HG03103 (cell line): ENCODE measurements at regions not wholly inside any gene's neighbourhood (a gene's known extent, or its start where the extent isn't known, plus 50 kb on each side); places are given as distances from the start of the nearest gene placed in this dataset.

Source experiments
- ATAC-seq: cut with Tn5 transposase; IDR thresholded peaks from one replicate; pipeline ENCODE4 v1.9.1; 2021; ENCODE audit warnings: low read depth; ENCODE audit not compliant: unreplicated experiment

DNA sequence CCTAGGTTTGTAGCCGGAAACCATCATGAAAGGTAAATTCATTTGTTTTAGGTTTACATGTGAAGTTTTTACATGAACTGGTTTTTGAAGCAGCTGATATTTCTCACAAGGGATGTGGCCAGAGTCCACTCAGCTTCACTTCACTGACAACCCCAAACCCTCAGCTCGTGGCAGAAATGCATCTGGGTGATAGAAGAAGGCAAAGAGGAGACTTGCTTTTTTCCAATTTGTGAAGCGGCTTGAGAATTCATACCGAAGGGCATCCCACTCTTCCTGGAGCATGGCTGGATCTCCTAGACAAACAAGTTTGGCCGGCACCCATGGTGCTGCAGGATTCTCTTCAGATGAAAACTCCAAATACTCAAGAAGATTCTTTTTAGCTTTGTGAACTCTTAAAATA is 392.8 kb upstream of the CNR1 start:
- ATAC-seq = no peak

DNA sequence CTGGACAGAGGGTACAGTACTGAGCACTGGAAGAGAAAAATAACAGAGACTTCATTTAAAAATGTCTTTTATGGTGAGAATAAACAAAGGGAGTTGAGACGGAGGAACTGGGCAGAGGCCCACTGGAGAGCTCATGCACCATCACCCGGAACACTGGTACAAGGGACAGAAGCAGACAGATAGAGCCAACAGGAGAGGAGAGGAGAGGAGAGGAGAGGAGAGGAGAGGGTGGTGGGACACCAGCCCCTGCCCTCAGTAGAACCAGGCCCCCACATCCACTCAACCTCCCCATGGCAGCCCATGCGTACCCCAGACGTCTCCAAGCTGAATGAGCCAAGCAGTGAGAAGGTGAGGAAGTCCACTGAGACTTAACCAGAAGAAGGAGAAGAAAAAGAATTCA is 390.5 kb upstream of the CNR1 start:
- no peak for ATAC-seq

DNA sequence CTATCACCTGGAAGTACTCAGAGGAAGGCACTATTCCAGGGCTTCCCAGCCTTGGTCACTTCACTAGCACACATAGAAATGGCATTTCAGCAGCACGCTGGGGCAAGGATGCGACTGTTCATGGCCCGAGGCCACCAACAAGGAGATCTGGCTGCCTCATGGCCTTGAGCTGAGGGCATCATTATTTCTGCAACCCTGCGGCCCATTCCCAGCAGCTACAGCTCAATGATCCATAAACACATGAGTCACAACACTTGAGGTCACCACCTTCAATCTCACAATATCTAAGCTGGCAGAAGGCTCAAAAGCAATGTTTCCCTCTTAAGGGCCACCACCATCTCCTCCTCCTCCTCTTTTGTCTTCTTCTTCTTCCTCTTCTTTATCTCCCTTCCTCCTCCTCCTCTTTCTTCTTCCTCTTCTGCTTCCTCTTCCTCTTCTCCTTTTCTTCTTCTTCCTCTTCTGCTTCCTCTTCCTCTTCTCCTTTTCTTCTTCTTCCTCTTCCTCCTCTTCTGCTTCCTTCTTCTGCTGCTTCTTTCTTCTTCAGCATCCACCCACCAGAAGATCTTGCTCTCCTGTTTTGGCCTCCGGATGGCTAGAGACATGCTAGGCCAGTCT is 382.9 kb upstream of the CNR1 start:
- no peak for ATAC-seq

DNA sequence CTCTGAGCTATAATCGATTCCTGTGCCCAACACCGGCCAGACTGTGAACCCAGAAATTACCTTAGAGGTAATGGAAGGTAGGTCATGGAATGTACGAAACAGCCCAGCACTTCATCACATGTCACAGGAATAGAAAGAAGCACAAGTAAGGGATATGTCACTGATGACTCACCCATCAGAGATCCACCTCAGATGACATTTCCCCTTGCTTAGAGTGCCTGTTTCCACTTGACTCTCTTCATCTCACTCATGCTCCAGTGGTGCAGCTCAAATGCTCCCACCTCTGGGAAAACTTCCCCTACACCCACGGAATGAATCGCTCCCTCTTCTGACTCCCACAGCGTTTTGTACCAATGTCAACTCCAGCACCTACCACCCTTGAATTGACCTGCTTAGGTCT is 381.6 kb upstream of the CNR1 start:
- no peak for ATAC-seq

DNA sequence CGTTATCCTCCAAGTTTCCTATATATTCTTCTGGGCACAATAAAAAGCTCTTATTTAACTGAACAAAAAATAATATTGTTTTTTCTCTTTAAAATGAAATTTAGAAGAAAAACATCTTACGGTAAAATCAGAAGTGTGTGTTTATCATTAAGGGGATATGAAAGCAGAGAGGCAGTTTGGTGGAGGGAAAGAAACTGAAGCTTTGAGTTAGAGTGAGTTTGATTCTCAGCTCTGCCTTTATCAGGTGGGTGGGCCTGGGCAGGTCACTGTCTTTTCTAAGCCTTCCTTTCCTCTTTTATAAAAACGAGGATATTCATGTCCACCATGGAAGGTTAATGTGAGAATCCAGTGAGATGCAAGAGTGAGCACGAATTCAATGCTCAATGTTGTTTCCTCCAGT is 379.8 kb upstream of the CNR1 start:
- ATAC-seq = no peak

DNA sequence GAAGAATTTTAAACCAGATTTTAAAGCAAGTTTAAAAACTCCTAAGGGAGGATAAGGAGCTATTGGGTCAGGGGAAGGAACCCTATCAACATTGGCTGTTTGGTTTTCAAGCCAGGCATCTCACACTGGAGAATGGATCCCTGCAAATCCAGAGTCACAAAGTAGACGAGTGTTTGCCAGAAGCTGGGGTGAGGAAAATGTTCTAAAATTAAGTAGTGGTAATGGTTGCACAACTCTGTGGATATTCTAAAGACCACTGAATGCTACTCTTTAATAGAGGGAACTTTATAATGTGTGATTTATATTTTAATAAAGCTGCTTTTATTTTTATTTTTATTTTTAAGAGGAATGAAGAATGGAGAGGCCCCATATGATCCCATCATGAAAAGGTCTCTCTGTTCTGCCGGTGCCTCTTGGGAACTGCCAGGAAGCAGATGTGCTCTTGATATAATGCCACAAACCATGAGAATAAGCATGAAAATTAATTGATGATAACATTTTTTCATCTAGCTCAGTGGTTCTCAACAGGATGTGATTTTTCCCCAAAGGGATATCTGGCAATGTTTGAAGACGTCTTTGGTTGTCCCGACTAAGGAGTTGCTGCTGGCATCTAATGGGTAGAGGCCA is 379.0 kb upstream of the CNR1 start:
- no peak for ATAC-seq

DNA sequence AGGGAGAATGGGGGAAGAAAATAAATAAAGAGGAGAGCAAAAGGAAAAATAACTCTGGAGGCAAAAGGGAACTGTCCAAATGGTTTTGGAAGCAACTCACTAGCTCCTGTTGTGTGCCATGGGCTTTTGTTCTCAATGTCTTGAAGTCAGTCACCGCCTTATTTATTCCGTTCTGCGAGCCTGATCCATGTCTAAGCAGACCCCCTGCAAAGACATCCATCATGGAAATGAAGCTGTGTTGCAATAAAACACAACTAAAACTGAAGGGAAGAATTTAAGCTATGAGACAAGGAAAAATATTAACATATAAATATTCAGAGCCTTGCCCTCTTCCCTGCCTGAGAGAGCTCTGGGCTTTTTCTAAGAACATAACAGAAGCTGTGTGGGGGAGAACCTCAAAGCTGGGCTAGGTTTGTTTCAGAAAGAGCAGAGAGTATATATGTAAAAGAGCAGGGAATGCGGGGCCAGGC is 373.2 kb upstream of the CNR1 start:
- no peak for ATAC-seq

DNA sequence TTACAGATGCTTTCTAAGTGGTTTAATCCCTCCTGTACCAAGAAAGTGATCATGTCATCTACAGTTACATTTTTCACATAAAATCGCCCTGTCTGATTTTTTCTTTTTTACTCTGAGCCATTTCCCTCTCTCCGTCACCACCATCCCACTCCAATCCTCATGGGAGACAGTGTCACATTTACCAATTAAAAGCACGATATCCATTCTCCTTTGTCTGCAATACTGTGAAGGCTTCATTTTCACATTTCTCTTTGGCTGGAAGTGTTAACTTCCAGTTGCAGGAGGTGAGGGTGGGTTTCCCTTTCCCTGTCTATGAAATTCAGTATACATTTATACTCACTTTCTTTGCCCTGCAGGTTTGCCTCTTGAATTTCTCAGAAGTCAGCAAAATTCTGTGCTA is 372.7 kb upstream of the CNR1 start:
- no peak for ATAC-seq

DNA sequence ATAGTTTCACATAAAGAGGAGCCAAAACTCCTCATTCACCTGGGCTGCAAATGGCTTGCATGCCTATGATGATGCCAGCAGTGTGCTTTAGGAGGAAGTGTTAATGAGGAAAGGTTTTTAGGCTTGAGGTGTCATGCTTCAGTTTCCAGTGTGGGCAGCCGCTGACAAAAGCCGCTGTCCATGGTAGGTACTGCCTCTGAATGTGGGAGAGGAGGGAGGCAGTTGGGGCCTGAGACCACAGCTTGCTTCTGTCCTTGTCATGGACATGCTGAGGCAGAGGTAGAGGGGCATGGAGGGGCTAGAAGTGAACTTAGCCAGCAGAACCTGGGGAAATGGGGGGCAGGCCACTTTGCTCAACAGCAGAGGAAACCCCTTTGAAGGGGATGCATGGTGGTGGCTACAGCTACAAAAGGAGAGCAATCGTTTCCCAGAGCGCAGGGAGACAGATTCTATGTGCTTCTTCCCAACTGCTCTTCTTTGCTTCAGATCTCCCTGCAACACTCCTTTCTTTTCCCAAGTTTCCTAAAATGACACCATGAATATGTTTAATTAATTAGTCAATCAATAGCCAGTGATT is 372.1 kb upstream of the CNR1 start:
- ATAC-seq = no peak

DNA sequence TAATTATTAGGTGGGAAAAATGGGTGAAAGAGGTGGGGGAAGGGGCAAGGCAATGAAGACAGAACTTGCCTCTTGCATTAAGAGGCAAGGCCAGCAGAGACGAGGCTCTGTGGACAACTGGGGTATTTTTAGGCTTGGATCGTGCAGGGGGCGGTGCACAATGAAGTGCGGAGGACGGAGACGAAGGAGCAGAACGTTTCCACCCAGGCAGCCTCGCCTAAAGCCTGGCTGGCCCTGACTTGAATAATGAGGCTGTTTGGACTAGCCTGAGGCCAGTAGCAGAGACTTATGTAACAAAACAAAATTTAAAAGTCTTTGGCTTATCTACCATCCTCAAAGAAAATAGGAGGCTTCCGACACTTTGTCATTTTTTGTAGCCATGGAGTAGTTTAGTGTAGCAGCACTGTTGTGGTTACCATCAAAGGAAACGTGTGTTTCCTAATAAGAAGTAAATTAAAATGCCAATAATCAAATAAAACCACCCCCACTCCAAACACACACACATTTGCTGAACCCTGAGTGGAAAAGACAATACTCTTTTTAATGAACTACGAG is 370.0 kb upstream of the CNR1 start:
- ATAC-seq = no peak

DNA sequence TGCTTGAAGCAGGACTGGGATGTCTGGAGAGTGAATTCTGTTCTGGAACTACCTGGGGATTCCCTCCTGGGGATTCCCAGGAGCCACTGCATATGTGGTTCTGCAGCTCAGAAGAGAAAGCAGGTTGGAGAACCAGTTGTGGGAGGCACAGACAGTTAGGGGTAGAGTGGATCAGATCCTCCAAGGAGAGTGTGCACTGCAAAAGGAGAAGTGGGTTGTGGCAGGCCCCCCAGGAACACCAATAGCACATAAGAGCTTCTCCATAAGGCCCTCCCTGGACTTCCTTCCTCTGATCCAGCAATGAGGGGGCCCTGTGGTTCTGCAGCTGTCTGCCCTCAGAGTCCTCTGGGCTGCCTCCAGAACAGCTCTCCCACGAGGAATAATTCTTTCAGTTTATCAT is 369.2 kb upstream of the CNR1 start:
- no peak for ATAC-seq

DNA sequence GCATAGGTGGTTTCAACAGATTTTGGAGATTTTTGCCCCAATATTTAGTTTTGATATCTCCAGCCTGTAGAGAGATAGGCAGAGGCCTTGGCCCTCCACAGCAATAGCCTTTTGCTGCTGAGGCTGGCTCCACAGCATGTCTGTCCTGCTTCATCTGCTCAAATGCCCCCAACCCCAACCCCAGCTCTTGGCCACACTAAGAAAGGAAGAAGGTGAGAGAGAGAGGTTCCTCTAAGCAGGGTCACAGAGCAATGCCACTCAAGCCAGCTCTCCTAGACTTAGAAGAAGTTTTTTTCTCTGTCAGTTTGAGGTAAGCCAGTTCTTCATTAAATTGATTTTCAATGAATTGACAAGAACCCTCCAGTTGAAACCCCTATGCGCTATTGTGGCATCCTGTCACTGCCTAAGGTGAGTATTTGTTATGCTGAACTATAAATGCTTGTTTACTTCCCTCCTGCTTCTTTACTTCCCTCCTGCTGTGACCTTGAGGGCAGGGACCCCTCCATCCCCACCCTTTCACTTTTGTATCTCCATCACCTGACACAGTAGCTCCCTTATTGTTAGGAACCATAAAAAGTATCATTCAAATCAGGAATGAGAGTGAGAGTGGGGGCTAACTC is 366.2 kb upstream of the CNR1 start:
- ATAC-seq = no peak

DNA sequence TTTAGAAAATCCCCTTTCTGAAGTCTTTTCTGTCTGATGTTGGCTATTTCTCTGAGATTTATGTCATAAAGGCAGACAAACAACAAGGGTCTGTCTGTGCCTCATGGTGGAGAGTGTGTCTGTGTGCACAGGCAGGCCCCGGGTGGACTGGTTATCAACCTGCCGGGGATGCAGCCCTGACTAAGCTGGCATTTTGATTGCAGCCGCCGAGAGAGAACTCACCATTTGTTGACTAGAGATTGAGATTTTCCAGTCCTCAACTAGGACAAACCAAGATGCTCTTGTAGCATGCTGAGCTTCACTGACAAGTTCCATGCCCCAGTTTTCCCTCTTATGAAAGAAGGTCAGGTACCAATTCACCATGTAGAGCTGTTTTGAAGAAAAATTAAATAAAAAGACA is 363.6 kb upstream of the CNR1 start:
- no peak for ATAC-seq

DNA sequence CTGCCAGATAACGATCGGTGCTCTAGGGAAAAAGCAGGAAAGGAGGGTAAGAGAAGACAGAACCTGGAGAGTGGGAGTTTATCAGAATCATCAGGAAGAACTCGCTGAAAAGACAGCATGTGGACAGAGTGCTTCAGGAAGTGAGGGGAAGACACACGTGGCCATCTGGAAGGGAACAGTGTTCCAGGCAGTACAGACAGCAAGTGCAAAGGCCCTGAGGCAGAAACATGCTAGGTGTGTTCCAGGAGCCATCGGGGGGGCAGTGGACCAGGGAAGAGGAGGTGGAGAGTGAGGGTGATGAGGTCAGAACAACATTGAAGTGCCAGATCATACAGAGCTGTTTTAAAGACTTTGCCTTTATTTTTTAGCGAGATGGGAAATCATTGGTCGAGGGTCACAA is 354.3 kb upstream of the CNR1 start:
- no peak for ATAC-seq

DNA sequence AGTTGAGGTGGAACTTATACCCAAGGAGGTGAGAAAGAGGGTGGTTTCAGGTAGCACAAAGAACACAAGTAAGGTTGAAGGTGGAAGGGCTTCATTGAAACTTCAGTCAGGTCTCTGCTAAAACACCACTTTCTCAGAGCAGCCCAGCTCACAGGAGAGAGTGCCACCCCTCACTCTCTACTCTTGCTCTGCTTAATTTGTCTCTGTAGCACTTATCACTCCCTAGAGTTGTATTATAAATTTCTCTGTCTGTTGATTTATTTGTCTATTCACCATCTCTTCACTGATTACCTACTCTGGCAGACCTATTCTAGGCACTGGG is 353.8 kb upstream of the CNR1 start:
- ATAC-seq = no peak

DNA sequence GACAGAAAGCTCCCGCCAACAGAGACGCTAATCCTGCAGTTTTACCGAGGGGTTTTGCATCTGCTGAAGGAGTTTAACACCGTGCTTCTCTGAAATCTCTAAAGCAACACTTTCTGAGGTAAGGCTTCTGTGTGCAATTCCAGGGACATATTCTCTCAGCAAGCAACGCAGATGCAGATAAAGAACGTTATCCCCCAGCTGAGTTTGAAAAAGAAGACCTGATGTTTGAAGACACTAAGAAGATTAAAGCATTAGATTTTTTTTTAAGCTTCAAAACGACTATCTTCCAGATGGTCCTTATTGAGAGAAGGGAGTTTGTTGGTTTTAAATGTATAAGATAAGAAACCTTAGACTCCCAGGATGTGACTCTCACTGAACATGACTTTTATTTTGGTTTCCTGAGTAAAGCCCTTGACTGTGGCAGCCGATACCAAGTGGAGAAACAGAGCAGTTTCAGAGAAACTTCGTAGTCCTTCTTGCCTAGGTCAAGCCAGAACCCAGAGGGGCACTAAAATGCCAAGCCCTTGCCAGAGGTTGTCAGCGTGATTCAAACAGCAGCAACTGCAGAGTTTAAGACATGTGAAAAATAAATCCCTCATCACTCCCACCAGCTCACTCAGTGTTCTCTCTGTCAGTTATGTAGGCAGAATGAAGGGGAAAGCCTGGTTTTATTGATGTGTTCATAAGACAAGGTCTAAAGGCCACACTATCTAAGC is 353.3 kb upstream of the CNR1 start:
- ATAC-seq = no peak

DNA sequence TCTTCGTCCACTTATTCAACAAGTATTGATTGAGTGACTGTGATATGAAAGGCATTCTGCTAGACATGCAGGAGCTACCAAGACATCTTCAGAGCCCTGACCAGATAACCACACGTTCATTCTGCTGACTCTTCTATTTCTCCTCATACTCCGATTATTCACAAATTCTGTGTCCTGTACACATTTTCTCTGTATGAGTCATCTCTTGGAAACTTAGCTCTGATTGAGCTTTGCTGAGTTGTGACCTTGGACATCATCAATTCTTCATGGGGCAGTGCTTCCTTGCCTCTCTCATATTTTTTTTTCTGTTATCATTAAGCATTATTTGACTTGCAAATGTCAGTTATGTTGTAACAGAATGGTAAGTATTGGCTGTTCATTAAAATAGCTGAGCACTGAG is 351.6 kb upstream of the CNR1 start:
- no peak for ATAC-seq

DNA sequence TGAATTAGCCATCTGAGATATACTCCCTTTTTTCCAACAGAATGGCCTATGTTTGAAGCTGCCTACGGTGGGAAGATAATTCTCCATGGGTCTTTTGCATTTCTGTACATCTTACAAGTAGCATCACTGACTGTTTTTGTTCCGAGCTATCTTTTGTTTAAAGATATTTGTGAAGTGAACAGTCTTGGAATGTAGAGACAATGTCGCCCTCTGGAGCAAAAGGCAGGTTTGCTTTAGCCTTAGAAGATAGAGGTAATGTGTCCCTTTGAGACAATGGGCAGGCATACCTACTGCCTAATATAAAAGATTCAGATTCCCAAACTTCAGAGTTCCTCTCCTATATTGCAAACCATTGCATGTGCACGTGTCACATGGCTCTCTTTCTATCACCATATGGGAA is 347.8 kb upstream of the CNR1 start:
- no peak for ATAC-seq

DNA sequence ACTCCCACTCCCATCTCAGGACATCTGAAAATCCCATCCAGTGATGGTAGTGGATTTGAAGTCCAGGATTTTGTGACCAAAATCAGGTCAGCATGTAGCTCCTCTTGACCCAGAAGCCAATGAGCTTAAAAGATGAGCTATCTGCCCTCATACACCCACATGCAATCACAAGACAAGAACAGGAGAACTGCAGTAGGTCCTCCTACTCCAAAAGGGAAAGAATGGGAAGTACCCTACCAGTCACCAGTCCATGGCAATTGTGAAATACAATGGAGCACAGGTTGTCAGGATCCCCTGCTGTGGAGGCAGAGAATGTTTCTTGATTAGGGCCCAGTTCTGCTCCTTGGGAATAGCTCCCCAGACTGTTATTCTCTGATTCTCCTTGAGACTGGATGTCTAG is 347.3 kb upstream of the CNR1 start:
- ATAC-seq = no peak

DNA sequence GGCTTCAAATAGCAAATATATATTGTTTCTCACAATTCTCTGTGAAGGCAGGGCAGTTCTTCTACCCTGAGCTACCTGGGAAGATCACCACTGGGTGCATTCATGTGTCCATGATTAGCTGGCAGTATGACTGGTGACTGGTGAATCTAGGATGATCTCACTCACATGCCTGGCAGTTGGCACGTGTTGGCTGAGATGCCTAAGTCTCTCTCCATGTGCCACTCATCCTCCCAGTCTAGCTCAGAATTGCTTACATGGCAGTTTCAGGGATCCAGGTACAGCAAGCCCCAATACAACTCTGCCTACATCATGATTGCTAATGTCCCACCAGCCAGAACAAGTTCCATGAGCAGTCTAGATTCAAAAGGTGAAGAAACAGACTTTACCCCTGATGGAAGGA is 346.8 kb upstream of the CNR1 start:
- no peak for ATAC-seq

DNA sequence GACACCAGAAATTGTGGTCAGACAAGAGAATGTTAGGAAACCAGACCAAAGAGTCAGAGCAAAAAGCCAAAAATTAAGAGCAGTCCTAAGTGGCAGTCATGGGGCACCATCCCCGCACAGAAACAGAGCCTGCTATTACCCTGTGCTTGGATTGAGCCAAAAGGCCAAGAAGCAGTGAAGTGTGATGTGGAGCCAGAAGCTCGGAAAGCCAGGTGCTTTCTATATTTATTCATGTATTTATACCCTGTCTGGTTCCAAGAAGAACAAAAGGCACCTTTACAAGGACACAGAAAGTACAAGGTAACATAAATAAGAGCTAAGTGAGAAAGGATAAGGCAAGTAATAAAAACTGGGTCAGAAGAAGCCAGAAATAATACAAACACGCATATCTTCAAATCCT is 336.2 kb upstream of the CNR1 start:
- ATAC-seq = no peak
